Thoracic aorta (tissue), 2 donors: ENCODE measurements at regions not wholly inside any gene's neighbourhood (a gene's known extent, or its start where the extent isn't known, plus 50 kb on each side); places are given as distances from the start of the nearest gene placed in this dataset.

Experiments used
- ATAC-seq: fragments of 150-250 bp; one replicate; pipeline ENCODE4 v1.8.0; 2017; ENCODE audit warnings: low read depth; ENCODE audit not compliant: insufficient number of reproducible peaks, low FRiP score
- DNase-seq: peaks from one replicate; pipeline ENCODE4 v3.0.0-alpha.2; 2020; ENCODE audit warnings: low spot score
- H3K27ac ChIP-seq, 2 donors: fragments of 200-600 bp; sonication (generic); 1 replicate in 1 of 2; 2 replicates in 1 of 2; pipeline ENCODE4 v1.5.1; 2016; ENCODE audit warnings: mild to moderate bottlenecking in 2 of 2, moderate library complexity in 2 of 2
- H3K27me3 ChIP-seq: fragments of 200-600 bp; sonication (generic); replicated peaks from 2 replicates; pipeline ENCODE4 v1.6.0; 2016; ENCODE audit warnings: mild to moderate bottlenecking; ENCODE audit not compliant: insufficient read depth
- H3K36me3 ChIP-seq: fragments of 200-600 bp; sonication (generic); one replicate; pipeline ENCODE4 v1.5.1; 2016
- H3K4me1 ChIP-seq, 2 donors: fragments of 200-600 bp; sonication (generic); 1 replicate in 1 of 2; 2 replicates in 1 of 2; pipeline versions ENCODE4 v1.5.1 to v1.6.0; 2016; ENCODE audit warnings: low read depth in 2 of 2, mild to moderate bottlenecking in 1 of 2; ENCODE audit not compliant: control insufficient read depth in 1 of 2
- H3K4me3 ChIP-seq: fragments of 200-600 bp; sonication (generic); 2 replicates; pipeline ENCODE4 v1.5.1; 2016; ENCODE audit warnings: mild to moderate bottlenecking
- H3K9me3 ChIP-seq: fragments of 200-600 bp; sonication (generic); 2 replicates; pipeline ENCODE4 v1.5.1; 2016
- TF ChIP-seq, protein P1 (sequence below): fragments of 200-600 bp; sonication (generic); IDR thresholded peaks from one replicate; pipeline ENCODE4 v1.5.1; 2019; ENCODE audit warnings: antibody characterized with exemption

DNA sequence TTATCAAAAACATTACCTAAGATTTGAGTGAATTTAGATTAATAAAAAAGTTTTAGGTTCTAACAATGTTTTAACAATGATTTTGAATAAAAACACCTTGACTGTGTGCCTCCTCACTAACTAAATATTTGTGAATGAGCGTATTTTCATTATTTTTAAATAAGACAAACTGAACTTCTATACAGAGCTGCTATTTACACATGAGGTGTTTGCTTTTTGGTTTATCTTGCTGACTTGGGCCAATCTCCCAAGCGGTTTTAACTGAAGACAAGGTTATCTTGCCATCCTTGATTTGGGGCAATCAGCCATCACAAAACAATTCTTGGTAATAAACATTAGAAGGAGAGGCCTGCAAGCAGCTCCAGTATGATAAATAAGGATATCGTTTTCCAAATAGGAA lies 108.2 kb upstream of the NRIP1 start:
- no peaks in the 10 kb centered on the region for H3K4me1 ChIP-seq
- no peaks in the 10 kb centered on the region for H3K36me3 ChIP-seq
- no peak overlapping the region for H3K4me3 ChIP-seq
- no peaks in the 10 kb centered on the region for H3K9me3 ChIP-seq
- H3K27me3 ChIP-seq: no peaks in the 10 kb centered on the region
- ATAC-seq (no peak), DNase-seq (no peak)
- TF ChIP-seq, protein P1, sequence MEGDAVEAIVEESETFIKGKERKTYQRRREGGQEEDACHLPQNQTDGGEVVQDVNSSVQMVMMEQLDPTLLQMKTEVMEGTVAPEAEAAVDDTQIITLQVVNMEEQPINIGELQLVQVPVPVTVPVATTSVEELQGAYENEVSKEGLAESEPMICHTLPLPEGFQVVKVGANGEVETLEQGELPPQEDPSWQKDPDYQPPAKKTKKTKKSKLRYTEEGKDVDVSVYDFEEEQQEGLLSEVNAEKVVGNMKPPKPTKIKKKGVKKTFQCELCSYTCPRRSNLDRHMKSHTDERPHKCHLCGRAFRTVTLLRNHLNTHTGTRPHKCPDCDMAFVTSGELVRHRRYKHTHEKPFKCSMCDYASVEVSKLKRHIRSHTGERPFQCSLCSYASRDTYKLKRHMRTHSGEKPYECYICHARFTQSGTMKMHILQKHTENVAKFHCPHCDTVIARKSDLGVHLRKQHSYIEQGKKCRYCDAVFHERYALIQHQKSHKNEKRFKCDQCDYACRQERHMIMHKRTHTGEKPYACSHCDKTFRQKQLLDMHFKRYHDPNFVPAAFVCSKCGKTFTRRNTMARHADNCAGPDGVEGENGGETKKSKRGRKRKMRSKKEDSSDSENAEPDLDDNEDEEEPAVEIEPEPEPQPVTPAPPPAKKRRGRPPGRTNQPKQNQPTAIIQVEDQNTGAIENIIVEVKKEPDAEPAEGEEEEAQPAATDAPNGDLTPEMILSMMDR: no peak
- no peak overlapping the region for H3K27ac ChIP-seq

DNA sequence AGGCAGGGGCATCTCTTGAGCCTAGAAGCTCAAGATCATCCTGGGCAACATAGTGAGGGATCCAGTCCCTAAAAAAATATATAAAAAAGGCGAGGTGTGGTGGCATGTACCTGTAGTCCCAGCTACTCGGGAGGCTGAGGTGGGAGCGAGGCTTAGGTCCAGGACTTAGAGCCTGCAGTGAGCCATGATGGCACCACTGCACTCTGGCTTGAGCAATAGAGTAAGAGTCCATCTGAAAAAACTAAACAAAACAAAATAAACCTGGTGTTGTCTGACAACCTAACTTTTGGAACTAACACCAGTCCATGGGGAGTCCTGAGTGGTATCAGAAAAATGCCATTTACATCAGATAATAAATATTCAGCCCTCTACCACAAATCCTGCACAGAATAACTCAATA lies 110.1 kb upstream of the NRIP1 start:
- DNase-seq (no peak), ATAC-seq (no peak)
- no peaks in the 10 kb centered on the region for H3K9me3 ChIP-seq
- TF ChIP-seq, protein P1: no peak
- H3K27ac ChIP-seq: no peak overlapping the region
- H3K4me1 ChIP-seq: no peaks in the 10 kb centered on the region
- H3K27me3 ChIP-seq: no peaks in the 10 kb centered on the region
- no peak overlapping the region for H3K4me3 ChIP-seq
- no peaks in the 10 kb centered on the region for H3K36me3 ChIP-seq

DNA sequence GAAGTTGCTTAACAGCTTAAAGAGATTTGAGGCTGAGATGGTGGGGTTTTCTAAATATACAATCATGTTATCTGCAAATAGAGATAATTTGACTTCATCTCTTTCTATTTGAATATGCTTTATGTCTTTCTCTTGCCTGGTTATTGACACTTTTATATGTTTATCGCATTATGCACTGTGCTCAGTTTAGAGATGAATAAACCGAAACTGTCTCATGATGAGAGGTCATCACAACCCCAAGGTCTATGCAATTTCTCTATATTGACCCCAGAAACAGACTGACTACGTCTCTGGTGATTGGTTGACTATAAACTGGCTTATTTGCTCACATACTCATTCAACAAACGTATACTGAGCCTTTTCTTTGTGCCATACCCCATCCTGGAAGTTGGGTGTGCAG lies 117.9 kb upstream of the NRIP1 start:
- Histone ChIP-seq H3K4me3 (no peak overlapping the region), H3K27me3 (no peaks in the 10 kb centered on the region), H3K27ac (no peak overlapping the region), H3K9me3 (no peaks in the 10 kb centered on the region), H3K4me1 (no peaks in the 10 kb centered on the region), H3K36me3 (no peaks in the 10 kb centered on the region)
- ATAC-seq: no peak
- TF ChIP-seq, protein P1: no peak
- DNase-seq: no peak

DNA sequence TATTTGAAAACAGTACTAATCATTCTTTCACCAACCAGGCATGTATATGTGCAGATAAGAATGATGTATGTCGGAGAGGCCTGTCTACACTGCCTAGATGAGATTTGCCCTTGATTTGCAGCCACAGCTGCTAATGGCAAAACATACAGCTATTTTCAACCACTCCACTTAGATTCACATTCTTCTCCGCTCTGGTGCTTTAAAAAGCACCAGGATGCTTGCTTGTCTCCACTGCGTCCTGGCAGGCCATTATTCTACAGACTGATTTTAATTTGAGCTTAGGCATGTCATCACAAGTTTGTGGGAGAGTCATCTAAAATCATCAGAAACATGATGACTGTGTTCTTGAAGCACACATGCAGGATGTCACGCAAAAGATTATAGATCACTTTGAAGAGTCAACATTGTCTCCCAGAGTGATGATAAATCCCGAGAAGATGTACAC lies 119.0 kb upstream of the NRIP1 start:
- TF ChIP-seq, protein P1: no peak
- ATAC-seq: no peak

DNA sequence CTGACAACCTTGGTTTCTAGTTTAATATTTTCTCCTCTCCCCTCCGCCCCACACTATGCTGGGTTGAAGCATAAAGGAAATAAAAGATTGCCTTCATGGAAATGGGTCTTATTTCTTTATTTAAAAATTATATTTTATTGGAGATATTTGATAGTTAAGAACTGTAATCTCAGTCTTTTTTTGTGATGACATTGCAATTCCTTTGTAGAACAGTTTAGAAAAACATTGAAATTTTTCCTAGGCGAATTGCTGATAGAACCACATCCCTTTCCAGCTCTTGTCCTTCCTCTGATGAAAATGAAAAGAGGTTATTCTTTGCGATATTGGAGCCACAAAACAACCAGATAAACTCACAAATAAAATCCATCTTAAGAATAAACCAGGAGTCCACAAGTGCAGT lies 125.6 kb upstream of the NRIP1 start:
- Histone ChIP-seq H3K36me3 (no peaks in the 10 kb centered on the region), H3K4me1 (no peaks in the 10 kb centered on the region), H3K9me3 (no peaks in the 10 kb centered on the region), H3K4me3 (no peak overlapping the region), H3K27ac (no peak overlapping the region), H3K27me3 (no peaks in the 10 kb centered on the region)
- DNase-seq (no peak), ATAC-seq (no peak)
- TF ChIP-seq, protein P1: no peak

More for the DNA sequence above, 119.0 kb upstream of the NRIP1 start:
- H3K4me1 ChIP-seq: no peaks in the 10 kb centered on the region
- H3K9me3 ChIP-seq: no peaks in the 10 kb centered on the region
- H3K27me3 ChIP-seq: no peaks in the 10 kb centered on the region
- H3K4me3 ChIP-seq: no peak overlapping the region
- DNase-seq: no peak
- no peaks in the 10 kb centered on the region for H3K36me3 ChIP-seq
- no peak overlapping the region for H3K27ac ChIP-seq
